ENCODE measurements at regions not wholly inside any gene's neighbourhood (a gene's known extent, or its start where the extent isn't known, plus 50 kb on each side); places are given as distances from the start of the nearest gene placed in this dataset.
"Not testable (repeated sequence)": the region's sequence is repeated elsewhere in the genome, so short reads cannot be mapped to it uniquely, and the experiment has no call there.

- no peak for DNase-seq
Measured at GRCh38 chr1:214990619-214991018, 91.9 kb upstream of the KCNK2 start.

- DNase-seq = no peak
Measured at GRCh38 chr1:214991691-214992315, 90.7 kb upstream of the KCNK2 start.

GRCh38 chr1:214993419-214993818 is 89.1 kb upstream of the KCNK2 start:
- no peak for DNase-seq

GRCh38 chr1:214997685-214998084 is 84.9 kb upstream of the KCNK2 start:
- DNase-seq = no peak

GRCh38 chr1:215001419-215002021 is 81.0 kb upstream of the KCNK2 start:
- DNase-seq = no peak

GRCh38 chr1:215002471-215002870 is 80.1 kb upstream of the KCNK2 start:
- DNase-seq = no peak

- DNase-seq = no peak
Measured at GRCh38 chr1:215003686-215004085, 78.9 kb upstream of the KCNK2 start.

- DNase-seq = no peak
Measured at GRCh38 chr1:215004121-215004827, 78.3 kb upstream of the KCNK2 start.

GRCh38 chr1:215005078-215005477 is 77.5 kb upstream of the KCNK2 start:
- no peak for DNase-seq

GRCh38 chr1:215005656-215006345 is 76.7 kb upstream of the KCNK2 start:
- DNase-seq = no peak

GRCh38 chr1:215007880-215008279 is 74.7 kb upstream of the KCNK2 start:
- DNase-seq = no peak

GRCh38 chr1:215018555-215018954 is 64.0 kb upstream of the KCNK2 start:
- DNase-seq = no peak

GRCh38 chr1:215022204-215022603 is 60.3 kb upstream of the KCNK2 start:
- DNase-seq = no peak

GRCh38 chr1:215022741-215023141 is 59.8 kb upstream of the KCNK2 start:
- no peak for DNase-seq

- DNase-seq = no peak
Measured at GRCh38 chr1:215023155-215023832, 59.2 kb upstream of the KCNK2 start.

GRCh38 chr1:215028954-215029353 is 53.6 kb upstream of the KCNK2 start:
- no peak for DNase-seq

- DNase-seq = not testable (repeated sequence)
Measured at GRCh38 chr1:215030581-215030980, 52.0 kb upstream of the KCNK2 start.

- DNase-seq = no peak
Measured at GRCh38 chr1:215031392-215031791, 51.1 kb upstream of the KCNK2 start.
